Esophagus squamous epithelium (tissue), 5 donors: ENCODE measurements at regions not wholly inside any gene's neighbourhood (a gene's known extent, or its start where the extent isn't known, plus 50 kb on each side); places are given as distances from the start of the nearest gene placed in this dataset.

ENCODE experiments used
- DNase-seq: peaks from one replicate; lab custom pipeline; 2025; lab: John Stamatoyannopoulos, UW
- H3K27ac ChIP-seq, 4 donors: fragments of 200-600 bp; sonication (generic); one replicate each; pipeline ENCODE4 v1.5.1; 2016 to 2019; ENCODE audit warnings: mild to moderate bottlenecking in 1 of 4
- H3K27me3 ChIP-seq, 4 donors: fragments of 200-600 bp; sonication (generic); 1 replicate in 3 of 4; 2 replicates in 1 of 4; pipeline versions ENCODE4 v1.5.1 to v1.6.0; 2017 to 2021; ENCODE audit warnings: antibody characterized with exemption in 1 of 4
- H3K36me3 ChIP-seq, 3 donors: fragments of 200-600 bp; sonication (generic); one replicate each; pipeline ENCODE4 v1.5.1; 2016 to 2019
- H3K4me1 ChIP-seq, 3 donors: fragments of 200-600 bp; sonication (generic); one replicate each; pipeline ENCODE4 v1.5.1; 2017 to 2019
- H3K4me3 ChIP-seq, 4 donors: fragments of 200-600 bp; sonication (generic); 1 replicate in 3 of 4; 2 replicates in 1 of 4; pipeline ENCODE4 v1.5.1; 2016 to 2019; ENCODE audit warnings: mild to moderate bottlenecking in 2 of 4, moderate library complexity in 1 of 4
- H3K9me3 ChIP-seq, 3 donors: fragments of 200-600 bp; sonication (generic); one replicate each; pipeline ENCODE4 v1.5.1; 2016 to 2019
- CTCF ChIP-seq, 6 experiments: fragments of 450-650 bp in 4 of 6; fragments of 200-600 bp in 2 of 6; sonication (generic) in 2 of 6; IDR thresholded peaks; one replicate each; pipeline ENCODE4 v1.5.1; 2016 to 2019; ENCODE audit warnings: antibody characterized with exemption in 6 of 6, mild to moderate bottlenecking in 4 of 6, moderate library complexity in 4 of 6
- POLR2A ChIP-seq, 4 donors: fragments of 450-650 bp; IDR thresholded peaks; one replicate each; pipeline ENCODE4 v1.6.1; 2017; ENCODE audit warnings: antibody characterized with exemption in 4 of 4, mild to moderate bottlenecking in 4 of 4, moderate library complexity in 3 of 4
- WGBS, 2 donors: methylation state at CpG; one replicate each; pipeline ENCODE4 v1.1.5; 2018; 5-methylcytosine and 5-hydroxymethylcytosine counted together
- intact Hi-C: fragments of 100-400 bp; cut with DNase I; formaldehyde crosslinking; loops from one replicate; pipeline ENCODE4 v1.15.0; 2022
- donor health status: DM: yes; HTN: yes; CAD: no.

GRCh38 chr5:10069637-10070313, 179.9 kb downstream of the ATPSCKMT start:
- intact Hi-C loops = no loop called here
- 63 to 73% methylated on average over 4 of the region's 4 CpGs for whole genome bisulfite sequencing, 2 donors
- no peak for DNase-seq
- Histone ChIP-seq H3K27me3 (no peaks in the 10 kb centered on the region), H3K27ac (no peak overlapping the region), H3K4me1 (no peaks in the 10 kb centered on the region), H3K36me3 (no peaks in the 10 kb centered on the region), H3K4me3 (no peak overlapping the region), H3K9me3 (no peaks in the 10 kb centered on the region)
- TF ChIP-seq POLR2A (IDR thresholded peaks at IDR 0.05) (no peak), CTCF (IDR thresholded peaks at IDR 0.05) (no peak)

- Histone ChIP-seq H3K4me1 (no peaks in the 10 kb centered on the region), H3K27me3 (no peaks in the 10 kb centered on the region), H3K4me3 (no peak overlapping the region), H3K36me3 (no peaks in the 10 kb centered on the region), H3K9me3 (no peaks in the 10 kb centered on the region), H3K27ac (no peak overlapping the region)
- intact Hi-C loops = no loop called here
- WGBS, 2 donors = 93% methylated on average over 4 of the region's 34 CpGs; no CpG with 5 or more reads in 1 of the 2 donors
- no peak for DNase-seq
- TF ChIP-seq CTCF (IDR thresholded peaks at IDR 0.05) (no peak), POLR2A (IDR thresholded peaks at IDR 0.05) (no peak)
Measured at GRCh38 chr5:10065428-10066000, 184.2 kb downstream of the ATPSCKMT start.

- Histone ChIP-seq H3K9me3 (no peaks in the 10 kb centered on the region), H3K27me3 (no peaks in the 10 kb centered on the region), H3K4me3 (no peak overlapping the region), H3K27ac (no peak overlapping the region), H3K36me3 (no peaks in the 10 kb centered on the region), H3K4me1 (no peaks in the 10 kb centered on the region)
- no peak for DNase-seq
- 73 to 84% methylated on average over 5 to 7 of the region's 8 CpGs for WGBS, 2 donors
- intact Hi-C loops = no loop called here
- TF ChIP-seq POLR2A (IDR thresholded peaks at IDR 0.05) = no peak
- TF ChIP-seq CTCF (IDR thresholded peaks at IDR 0.05) = no peak
Measured at GRCh38 chr5:10064546-10065195, 185.0 kb downstream of the ATPSCKMT start.

GRCh38 chr5:10063997-10064396, 185.7 kb downstream of the ATPSCKMT start:
- intact Hi-C loops = no loop called here
- no peaks in the 10 kb centered on the region for H3K36me3 ChIP-seq
- no peak overlapping the region for H3K4me3 ChIP-seq
- no peaks in the 10 kb centered on the region for H3K4me1 ChIP-seq
- DNase-seq = no peak
- no peak overlapping the region for H3K27ac ChIP-seq
- no peaks in the 10 kb centered on the region for H3K9me3 ChIP-seq
- TF ChIP-seq POLR2A (IDR thresholded peaks at IDR 0.05) = no peak
- no peak for TF ChIP-seq CTCF (IDR thresholded peaks at IDR 0.05)
- WGBS, 2 donors = 76 to 84% methylated on average over 12 of the region's 12 CpGs
- H3K27me3 ChIP-seq = no peaks in the 10 kb centered on the region

GRCh38 chr5:10059980-10060379, 189.7 kb downstream of the ATPSCKMT start:
- 69 to 72% methylated on average over 5 of the region's 5 CpGs for WGBS, 2 donors
- Histone ChIP-seq H3K4me1 (no peaks in the 10 kb centered on the region), H3K27ac (no peak overlapping the region), H3K27me3 (no peaks in the 10 kb centered on the region), H3K9me3 (no peaks in the 10 kb centered on the region), H3K4me3 (no peak overlapping the region), H3K36me3 (no peaks in the 10 kb centered on the region)
- no peak for TF ChIP-seq CTCF (IDR thresholded peaks at IDR 0.05)
- no peak for TF ChIP-seq POLR2A (IDR thresholded peaks at IDR 0.05)
- no peak for DNase-seq
- intact Hi-C loops = no loop called here
